Neural progenitor cell (in vitro differentiated cells): ENCODE measurements at regions not wholly inside any gene's neighbourhood (a gene's known extent, or its start where the extent isn't known, plus 50 kb on each side); places are given as distances from the start of the nearest gene placed in this dataset.

ENCODE experiments used
- CTCF ChIP-seq: fragments of 200-600 bp; sonication (generic); IDR thresholded peaks from 2 replicates; pipeline ENCODE4 v1.5.1; 2017; ENCODE audit warnings: antibody characterized with exemption, mild to moderate bottlenecking
- EZH2 ChIP-seq: fragments of 200-600 bp; sonication (generic); IDR thresholded peaks from 2 replicates; pipeline ENCODE4 v1.6.1; 2017; ENCODE audit warnings: antibody characterized with exemption, mild to moderate bottlenecking, moderate library complexity
- EZH2phosphoT487 ChIP-seq: fragments of 200-600 bp; sonication (generic); IDR thresholded peaks from 2 replicates; pipeline ENCODE4 v1.6.1; 2017; ENCODE audit warnings: antibody characterized with exemption

GRCh38 chr2:53530126-53530525, 237.5 kb upstream of the CHAC2 start:
- no peak for TF ChIP-seq CTCF
- TF ChIP-seq EZH2: no peak
- no peak for TF ChIP-seq EZH2phosphoT487
